T-helper 1 cell treated with Interleukin-12 subunit alpha and Interleukin-12 subunit beta and Interleukin-4 antibody, amounts not matched to agents 30 μg/mL and 1 μg/mL, for 36 hours (primary cell): ENCODE measurements at regions not wholly inside any gene's neighbourhood (a gene's known extent, or its start where the extent isn't known, plus 50 kb on each side); places are given as distances from the start of the nearest gene placed in this dataset.
"Not testable (repeated sequence)": the region's sequence is repeated elsewhere in the genome, so short reads cannot be mapped to it uniquely, and the experiment has no call there.

ENCODE experiments used
- H3K27ac Mint-ChIP-seq: one replicate; pipeline ENCODE4 v1.8.0; 2021; ENCODE audit warnings: mild to moderate bottlenecking, mixed read lengths
- H3K27me3 Mint-ChIP-seq: one replicate; pipeline ENCODE4 v1.8.0; 2021; ENCODE audit warnings: low read depth, mixed read lengths
- H3K36me3 Mint-ChIP-seq: one replicate; pipeline ENCODE4 v1.8.0; 2021; ENCODE audit warnings: low read depth, mixed read lengths
- H3K4me1 Mint-ChIP-seq: one replicate; pipeline ENCODE4 v1.8.0; 2021; ENCODE audit warnings: low read depth, mixed read lengths
- H3K4me3 Mint-ChIP-seq: one replicate; pipeline ENCODE4 v1.8.0; 2021; ENCODE audit warnings: mild to moderate bottlenecking, moderate library complexity, mixed read lengths
- H3K9me3 Mint-ChIP-seq: one replicate; pipeline ENCODE4 v1.8.0; 2021; ENCODE audit warnings: mixed read lengths

- H3K9me3 Mint-ChIP-seq, result no peaks in the 10 kb centered on the region
- H3K4me3 Mint-ChIP-seq, result no peak overlapping the region
- H3K27me3 Mint-ChIP-seq, result no peaks in the 10 kb centered on the region
- H3K4me1 Mint-ChIP-seq, result no peaks in the 10 kb centered on the region
- no peak overlapping the region for H3K27ac Mint-ChIP-seq
- H3K36me3 Mint-ChIP-seq, result no peaks in the 10 kb centered on the region
These were observed 785.1 kb downstream of the LTN1 start for GRCh38 chr21:28207436-28208173.

DNA sequence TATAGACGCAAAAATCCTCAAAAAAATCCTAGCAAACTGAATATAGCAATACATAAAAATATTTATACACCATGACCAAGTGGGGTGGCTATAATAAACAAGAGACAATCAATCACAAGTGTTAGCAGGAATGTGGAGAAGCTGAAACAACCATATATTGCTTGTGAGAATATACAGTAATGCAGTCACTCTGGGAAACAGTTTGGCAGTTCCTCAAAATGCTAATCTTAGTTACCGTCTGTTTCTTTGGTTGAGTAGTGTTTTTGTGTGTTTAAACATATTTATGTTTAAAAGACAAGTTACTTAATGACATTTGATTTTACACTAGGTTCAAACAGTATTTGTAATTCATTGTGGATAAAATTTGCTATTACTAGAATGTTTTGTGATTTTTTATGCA, 792.0 kb downstream of the LTN1 start:
- peaks cover under 1% of the 10 kb centered on the region for H3K9me3 Mint-ChIP-seq
- no peak overlapping the region for H3K27ac Mint-ChIP-seq
- H3K36me3 Mint-ChIP-seq, result no peaks in the 10 kb centered on the region
- no peaks in the 10 kb centered on the region for H3K4me1 Mint-ChIP-seq
- H3K4me3 Mint-ChIP-seq, result no peak overlapping the region
- H3K27me3 Mint-ChIP-seq, result no peaks in the 10 kb centered on the region

DNA sequence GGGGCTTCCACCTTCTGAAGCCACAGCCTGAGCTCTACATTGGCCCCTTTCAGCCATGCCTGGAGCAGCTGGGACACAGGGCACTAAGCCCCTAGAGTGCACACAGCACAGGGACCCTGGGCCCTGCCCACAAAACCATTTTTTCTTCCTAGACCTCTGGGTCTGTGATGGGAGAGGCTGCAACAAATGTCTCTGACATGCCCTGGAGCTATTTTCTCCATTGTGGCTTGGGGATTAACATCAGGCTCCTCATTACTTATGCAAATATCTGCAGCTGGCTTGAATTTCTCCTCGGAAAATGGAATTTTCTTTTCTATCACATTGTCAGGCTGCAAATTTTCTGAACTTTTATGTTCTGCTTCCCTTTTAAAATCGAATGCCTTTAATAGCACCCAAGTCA, 795.7 kb downstream of the LTN1 start:
- H3K4me1 Mint-ChIP-seq, result no peaks in the 10 kb centered on the region
- no peaks in the 10 kb centered on the region for H3K27me3 Mint-ChIP-seq
- peaks cover 18% of the 10 kb centered on the region for H3K9me3 Mint-ChIP-seq
- no peaks in the 10 kb centered on the region for H3K36me3 Mint-ChIP-seq
- H3K27ac Mint-ChIP-seq, result no peak overlapping the region
- no peak overlapping the region for H3K4me3 Mint-ChIP-seq

- Mint-ChIP-seq H3K27me3 (no peaks in the 10 kb centered on the region), H3K4me1 (no peaks in the 10 kb centered on the region), H3K27ac (no peak overlapping the region), H3K36me3 (no peaks in the 10 kb centered on the region), H3K4me3 (no peak overlapping the region), H3K9me3 (peaks cover 18% of the 10 kb centered on the region)
These were observed 799.5 kb downstream of the LTN1 start for GRCh38 chr21:28193189-28193588.

- no peak overlapping the region for H3K27ac Mint-ChIP-seq
- no peak overlapping the region for H3K4me3 Mint-ChIP-seq
- H3K4me1 Mint-ChIP-seq, result no peaks in the 10 kb centered on the region
- no peaks in the 10 kb centered on the region for H3K36me3 Mint-ChIP-seq
- no peaks in the 10 kb centered on the region for H3K9me3 Mint-ChIP-seq
- no peaks in the 10 kb centered on the region for H3K27me3 Mint-ChIP-seq
These were observed 806.1 kb downstream of the LTN1 start for GRCh38 chr21:28186604-28187003.

DNA sequence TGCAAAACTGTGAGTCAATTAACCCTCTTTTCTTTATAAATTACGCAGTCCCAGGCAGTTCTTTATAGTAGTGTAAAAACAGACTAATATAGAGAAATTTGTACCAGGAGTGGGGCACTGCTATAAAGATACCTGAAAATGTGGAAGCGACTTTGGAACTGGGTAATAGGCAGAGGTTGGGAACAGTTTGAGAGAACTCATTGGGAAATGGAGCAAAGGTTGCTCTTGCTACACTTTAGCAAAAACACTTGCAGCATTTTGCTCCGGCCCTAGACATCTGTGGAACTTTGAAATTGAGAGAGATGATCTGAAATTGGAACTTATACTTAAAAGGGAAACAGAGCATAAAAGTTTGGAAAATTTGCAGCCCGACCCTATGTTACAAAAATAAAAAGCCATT, 810.9 kb downstream of the LTN1 start:
- Mint-ChIP-seq H3K27ac (no peak overlapping the region), H3K36me3 (no peaks in the 10 kb centered on the region), H3K4me1 (no peaks in the 10 kb centered on the region), H3K4me3 (no peak overlapping the region), H3K9me3 (no peaks in the 10 kb centered on the region), H3K27me3 (no peaks in the 10 kb centered on the region)

DNA sequence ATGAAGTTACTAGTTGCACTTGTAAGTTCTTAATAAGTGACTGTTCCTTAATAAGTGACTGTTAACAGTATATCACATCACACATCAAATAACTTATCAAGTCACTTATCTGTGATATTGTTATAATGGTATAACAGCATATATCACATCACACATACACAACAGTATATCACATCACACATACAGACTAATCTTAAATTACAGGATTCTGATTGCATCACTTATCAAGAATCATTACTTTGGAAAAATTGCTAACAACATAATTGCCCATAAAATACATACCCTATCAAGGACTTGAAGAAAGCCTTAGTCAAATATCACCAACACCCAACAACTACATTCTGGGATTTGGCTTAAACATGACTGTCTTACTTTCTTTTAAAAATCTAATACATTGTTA, 813.5 kb downstream of the LTN1 start:
- no peaks in the 10 kb centered on the region for H3K36me3 Mint-ChIP-seq
- no peak overlapping the region for H3K27ac Mint-ChIP-seq
- H3K4me3 Mint-ChIP-seq, result no peak overlapping the region
- no peaks in the 10 kb centered on the region for H3K9me3 Mint-ChIP-seq
- H3K27me3 Mint-ChIP-seq, result no peaks in the 10 kb centered on the region
- H3K4me1 Mint-ChIP-seq, result no peaks in the 10 kb centered on the region

- no peaks in the 10 kb centered on the region for H3K36me3 Mint-ChIP-seq
- no peaks in the 10 kb centered on the region for H3K4me1 Mint-ChIP-seq
- H3K4me3 Mint-ChIP-seq, result no peak overlapping the region
- no peaks in the 10 kb centered on the region for H3K9me3 Mint-ChIP-seq
- no peak overlapping the region for H3K27ac Mint-ChIP-seq
- H3K27me3 Mint-ChIP-seq, result no peaks in the 10 kb centered on the region
These were observed 815.6 kb downstream of the LTN1 start for GRCh38 chr21:28177124-28177523.

- no peak overlapping the region for H3K4me3 Mint-ChIP-seq
- no peaks in the 10 kb centered on the region for H3K27me3 Mint-ChIP-seq
- H3K9me3 Mint-ChIP-seq, result no peaks in the 10 kb centered on the region
- no peaks in the 10 kb centered on the region for H3K36me3 Mint-ChIP-seq
- H3K27ac Mint-ChIP-seq, result no peak overlapping the region
- no peaks in the 10 kb centered on the region for H3K4me1 Mint-ChIP-seq
These were observed 818.0 kb downstream of the LTN1 start for GRCh38 chr21:28174701-28175100.

DNA sequence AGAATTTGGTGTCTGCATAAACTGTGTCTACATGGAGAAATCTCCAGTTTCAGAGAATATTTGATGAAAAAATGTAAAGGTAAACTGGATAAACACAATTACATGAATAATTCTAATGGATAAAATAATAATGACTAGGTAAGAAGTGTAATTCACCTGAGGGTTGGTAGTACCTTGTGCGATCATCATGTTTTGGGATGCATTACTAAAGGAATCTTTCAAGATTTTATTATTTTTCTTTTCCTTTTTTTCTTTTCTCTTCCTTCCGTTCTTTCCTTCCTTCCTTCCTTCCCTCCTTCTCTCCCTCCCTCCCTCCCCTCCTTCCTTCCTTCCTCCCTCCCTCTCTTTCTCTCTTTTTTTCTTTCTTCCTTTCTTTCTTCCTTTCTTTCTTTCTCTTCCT, 818.7 kb downstream of the LTN1 start:
- Mint-ChIP-seq H3K9me3 (no peaks in the 10 kb centered on the region), H3K27ac (no peak overlapping the region), H3K36me3 (no peaks in the 10 kb centered on the region), H3K4me3 (no peak overlapping the region), H3K27me3 (no peaks in the 10 kb centered on the region), H3K4me1 (no peaks in the 10 kb centered on the region)

DNA sequence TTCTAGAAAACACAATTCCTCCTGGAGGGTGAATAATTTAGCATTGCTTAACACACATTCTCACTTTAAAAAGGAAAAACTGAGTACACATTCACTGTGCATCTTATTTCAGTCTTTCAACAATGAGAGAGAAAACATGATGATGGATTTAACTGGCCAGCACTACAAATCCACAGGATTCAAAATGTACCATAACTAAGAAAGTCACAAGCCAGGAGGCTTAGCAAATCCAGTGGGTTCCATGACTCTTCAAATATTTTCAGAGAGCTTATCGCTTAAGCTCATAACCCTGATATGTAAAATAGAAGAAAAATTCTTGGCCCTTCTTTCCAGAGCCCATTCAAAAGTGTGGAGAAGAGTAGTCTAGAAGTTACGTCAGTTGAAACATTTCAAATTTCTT, 820.3 kb downstream of the LTN1 start:
- H3K36me3 Mint-ChIP-seq, result no peaks in the 10 kb centered on the region
- no peak overlapping the region for H3K4me3 Mint-ChIP-seq
- H3K4me1 Mint-ChIP-seq, result no peaks in the 10 kb centered on the region
- H3K27me3 Mint-ChIP-seq, result no peaks in the 10 kb centered on the region
- H3K27ac Mint-ChIP-seq, result no peak overlapping the region
- H3K9me3 Mint-ChIP-seq, result no peaks in the 10 kb centered on the region

DNA sequence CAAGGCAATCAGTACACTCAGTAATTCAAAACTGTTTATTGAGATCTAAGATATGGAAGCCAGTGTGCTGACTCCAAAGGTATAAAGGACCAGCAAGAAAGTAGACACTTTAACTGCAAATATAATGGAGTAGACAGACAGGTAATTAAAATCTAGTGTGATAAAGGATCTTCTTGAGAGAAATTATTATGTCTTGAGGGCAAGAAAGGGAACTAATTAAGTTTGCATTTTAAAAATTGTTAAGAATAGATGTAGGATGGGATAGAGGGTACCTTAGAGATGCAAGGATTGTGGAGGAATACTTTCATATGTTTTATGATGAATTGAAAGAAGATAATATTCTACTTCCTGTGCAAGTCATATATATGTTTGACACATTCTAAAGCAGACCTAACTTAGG, 825.3 kb downstream of the LTN1 start:
- H3K36me3 Mint-ChIP-seq, result no peaks in the 10 kb centered on the region
- no peak overlapping the region for H3K27ac Mint-ChIP-seq
- H3K4me1 Mint-ChIP-seq, result no peaks in the 10 kb centered on the region
- no peaks in the 10 kb centered on the region for H3K27me3 Mint-ChIP-seq
- H3K4me3 Mint-ChIP-seq, result no peak overlapping the region
- peaks cover 4% of the 10 kb centered on the region for H3K9me3 Mint-ChIP-seq

DNA sequence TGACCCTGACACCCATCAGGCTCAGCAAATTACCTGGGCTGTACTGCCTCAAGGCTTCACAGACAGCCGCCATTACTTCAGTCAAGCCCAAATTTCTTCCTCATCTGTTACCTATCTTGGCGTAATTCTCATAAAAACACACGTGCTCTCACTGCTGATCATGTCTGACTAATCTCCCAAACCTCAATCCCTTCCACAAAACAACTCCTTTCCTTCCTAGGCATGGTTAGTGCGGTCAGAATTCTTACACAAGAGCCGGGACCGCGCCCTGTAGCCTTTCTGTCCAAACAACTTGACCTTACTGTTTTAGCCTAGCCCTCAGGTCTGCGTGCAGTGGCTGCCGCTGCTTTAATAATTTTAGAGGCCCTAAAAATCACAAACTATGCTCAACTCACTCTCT, 828.2 kb downstream of the LTN1 start:
- not testable (repeated sequence) for H3K27me3 Mint-ChIP-seq

DNA sequence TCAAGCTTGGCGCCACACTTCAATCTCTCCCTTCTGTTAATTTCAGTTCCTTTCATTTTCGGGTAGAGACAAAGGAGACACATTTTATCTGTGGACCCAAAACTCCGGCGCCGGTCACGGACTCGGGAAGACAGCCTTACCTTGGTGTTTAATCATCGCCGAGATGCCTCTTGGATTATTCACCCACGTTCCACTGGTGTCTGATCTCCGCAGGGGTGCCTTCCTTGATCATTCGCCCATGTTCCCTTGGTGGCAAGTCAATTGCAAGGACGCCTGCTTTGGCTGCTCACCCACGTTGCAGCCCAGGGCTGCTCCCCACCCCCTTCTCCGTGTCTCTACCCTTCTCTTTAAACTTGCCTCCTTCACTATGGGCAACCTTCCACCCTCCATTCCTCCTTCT, 830.6 kb downstream of the LTN1 start:
- H3K27me3 Mint-ChIP-seq, H3K4me1 Mint-ChIP-seq, H3K27ac Mint-ChIP-seq, H3K9me3 Mint-ChIP-seq, H3K36me3 Mint-ChIP-seq, H3K4me3 Mint-ChIP-seq: not testable (repeated sequence)

More for the DNA sequence above, 828.2 kb downstream of the LTN1 start:
- H3K36me3 Mint-ChIP-seq, H3K4me1 Mint-ChIP-seq, H3K9me3 Mint-ChIP-seq, H3K4me3 Mint-ChIP-seq, H3K27ac Mint-ChIP-seq: not testable (repeated sequence)

DNA sequence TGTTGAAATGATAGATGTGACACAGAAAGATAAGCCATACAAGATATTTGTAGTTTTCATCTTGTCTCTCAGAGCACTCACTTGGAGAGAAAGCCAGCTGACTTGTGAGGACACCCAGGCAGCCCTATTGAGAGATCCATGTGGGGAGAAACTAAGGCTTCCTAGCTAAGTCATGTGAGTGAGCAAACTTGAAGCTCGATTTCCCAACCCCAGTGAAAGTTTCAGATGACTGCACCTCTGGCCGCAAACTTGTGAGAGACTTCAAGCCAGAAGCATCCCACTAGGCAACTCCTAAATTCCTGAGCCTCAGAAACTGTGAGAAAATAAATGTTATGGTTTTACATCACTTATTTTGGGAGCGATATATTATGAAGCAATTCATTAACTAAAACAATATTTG, 832.3 kb downstream of the LTN1 start:
- H3K27ac Mint-ChIP-seq, result no peak overlapping the region
- no peak overlapping the region for H3K4me3 Mint-ChIP-seq
- peaks cover 6% of the 10 kb centered on the region for H3K9me3 Mint-ChIP-seq
- no peaks in the 10 kb centered on the region for H3K27me3 Mint-ChIP-seq
- H3K36me3 Mint-ChIP-seq, result no peaks in the 10 kb centered on the region
- no peaks in the 10 kb centered on the region for H3K4me1 Mint-ChIP-seq

DNA sequence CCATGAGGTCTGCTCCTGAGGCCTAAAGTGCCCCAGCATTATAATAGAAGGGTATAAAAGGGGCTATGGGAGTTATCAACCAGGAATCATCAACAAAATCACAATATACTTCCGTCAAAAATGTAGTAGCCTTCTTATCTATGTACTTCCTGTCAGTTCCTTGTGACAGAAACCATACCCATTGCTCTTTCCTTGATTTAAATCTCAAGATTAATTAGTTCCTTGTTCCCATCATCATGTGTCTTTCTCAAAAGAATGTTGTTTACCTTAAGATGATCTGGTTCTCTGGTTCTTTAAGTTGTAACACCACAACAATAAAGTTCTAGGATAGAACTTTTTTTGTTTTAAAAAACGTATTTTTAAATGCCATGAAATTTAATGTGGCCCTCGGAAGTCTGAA, 833.3 kb downstream of the LTN1 start:
- peaks cover 6% of the 10 kb centered on the region for H3K9me3 Mint-ChIP-seq
- no peaks in the 10 kb centered on the region for H3K27me3 Mint-ChIP-seq
- H3K36me3 Mint-ChIP-seq, result no peaks in the 10 kb centered on the region
- no peak overlapping the region for H3K27ac Mint-ChIP-seq
- no peak overlapping the region for H3K4me3 Mint-ChIP-seq
- no peaks in the 10 kb centered on the region for H3K4me1 Mint-ChIP-seq
